ENCODE measurements at regions not wholly inside any gene's neighbourhood (a gene's known extent, or its start where the extent isn't known, plus 50 kb on each side); places are given as distances from the start of the nearest gene placed in this dataset.

DNA sequence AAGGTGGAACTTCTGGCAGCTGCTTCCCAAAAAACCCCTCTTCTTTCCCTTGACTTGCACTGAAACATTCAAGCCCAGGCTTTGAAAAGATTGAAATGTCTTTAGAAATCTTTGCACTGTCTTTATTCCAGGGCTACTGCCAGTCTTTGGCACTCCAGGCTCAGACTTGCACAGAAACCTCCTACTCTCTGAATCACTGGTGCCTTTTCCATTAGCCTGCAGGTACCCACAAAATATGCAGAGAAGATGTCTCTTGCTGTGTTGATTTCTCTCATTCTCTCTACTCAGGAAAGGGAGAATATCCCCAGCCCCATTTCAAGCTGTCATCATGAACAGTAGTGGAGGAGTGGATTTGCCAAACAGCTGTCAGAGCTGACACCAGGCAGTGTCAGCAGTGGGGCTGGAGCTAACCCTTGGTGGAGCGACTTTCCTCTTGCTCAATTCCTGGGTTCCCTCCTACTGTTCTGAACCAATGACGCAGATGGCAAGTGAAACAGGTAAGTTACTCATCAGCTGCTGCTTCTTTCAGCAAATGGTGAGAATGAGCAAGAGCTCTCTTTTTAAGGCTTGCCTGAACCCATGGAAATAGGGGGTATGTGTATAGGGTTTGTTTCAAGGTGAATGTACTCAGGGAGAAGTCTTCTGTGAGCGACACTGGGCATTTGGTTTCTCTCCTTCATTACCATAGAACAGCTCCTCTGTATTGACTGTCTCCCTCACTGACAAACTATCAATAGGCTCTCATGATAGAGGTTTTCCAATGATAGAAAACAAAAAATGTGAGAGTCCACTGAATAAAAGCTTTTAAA is 362.4 kb downstream of the ADRA2A start:
- no peaks in the 10 kb centered on the region for H3K4me1 ChIP-seq (ENCODE audit: insufficient read depth, poor library complexity, severe bottlenecking)
- ATAC-seq (ENCODE audit: low read depth) (no peak), DNase-seq (ENCODE audit: low spot score) (no peak)
- H3K27me3 ChIP-seq (ENCODE audit: insufficient read depth, poor library complexity, severe bottlenecking), result no peaks in the 10 kb centered on the region
- TF ChIP-seq, protein P1, sequence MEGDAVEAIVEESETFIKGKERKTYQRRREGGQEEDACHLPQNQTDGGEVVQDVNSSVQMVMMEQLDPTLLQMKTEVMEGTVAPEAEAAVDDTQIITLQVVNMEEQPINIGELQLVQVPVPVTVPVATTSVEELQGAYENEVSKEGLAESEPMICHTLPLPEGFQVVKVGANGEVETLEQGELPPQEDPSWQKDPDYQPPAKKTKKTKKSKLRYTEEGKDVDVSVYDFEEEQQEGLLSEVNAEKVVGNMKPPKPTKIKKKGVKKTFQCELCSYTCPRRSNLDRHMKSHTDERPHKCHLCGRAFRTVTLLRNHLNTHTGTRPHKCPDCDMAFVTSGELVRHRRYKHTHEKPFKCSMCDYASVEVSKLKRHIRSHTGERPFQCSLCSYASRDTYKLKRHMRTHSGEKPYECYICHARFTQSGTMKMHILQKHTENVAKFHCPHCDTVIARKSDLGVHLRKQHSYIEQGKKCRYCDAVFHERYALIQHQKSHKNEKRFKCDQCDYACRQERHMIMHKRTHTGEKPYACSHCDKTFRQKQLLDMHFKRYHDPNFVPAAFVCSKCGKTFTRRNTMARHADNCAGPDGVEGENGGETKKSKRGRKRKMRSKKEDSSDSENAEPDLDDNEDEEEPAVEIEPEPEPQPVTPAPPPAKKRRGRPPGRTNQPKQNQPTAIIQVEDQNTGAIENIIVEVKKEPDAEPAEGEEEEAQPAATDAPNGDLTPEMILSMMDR (IDR thresholded peaks at IDR 0.05; ENCODE audit: poor library complexity, severe bottlenecking), result no peak
- H3K27ac ChIP-seq (ENCODE audit: poor library complexity, severe bottlenecking), result no peak overlapping the region
- H3K36me3 ChIP-seq (ENCODE audit: low read depth), result no peaks in the 10 kb centered on the region
- no peak overlapping the region for H3K4me3 ChIP-seq (ENCODE audit: severe bottlenecking)
- no peaks in the 10 kb centered on the region for H3K9me3 ChIP-seq (ENCODE audit: severe bottlenecking)

DNA sequence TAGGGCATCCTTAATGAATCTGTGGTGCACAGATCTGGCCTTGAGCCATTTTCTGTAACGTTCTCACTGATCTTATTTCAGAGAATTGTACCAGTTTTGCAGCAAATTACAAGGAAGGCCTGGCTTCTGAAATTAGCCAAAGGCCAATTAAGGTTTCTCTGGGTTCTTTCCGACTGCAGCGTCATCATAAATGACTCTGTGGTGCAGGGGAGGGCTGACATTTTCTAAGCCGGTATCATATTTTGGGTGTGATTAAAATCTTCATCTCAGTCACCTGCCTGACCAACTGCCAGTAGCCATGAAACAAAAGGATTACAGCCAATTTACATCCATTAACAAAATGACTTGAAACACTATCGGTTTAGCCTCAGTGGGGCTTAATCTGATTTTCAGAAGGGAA is 363.7 kb downstream of the ADRA2A start:
- no peak overlapping the region for H3K4me3 ChIP-seq (ENCODE audit: severe bottlenecking)
- no peak for DNase-seq (ENCODE audit: low spot score)
- H3K36me3 ChIP-seq (ENCODE audit: low read depth), result no peaks in the 10 kb centered on the region
- no peaks in the 10 kb centered on the region for H3K27me3 ChIP-seq (ENCODE audit: insufficient read depth, poor library complexity, severe bottlenecking)
- no peaks in the 10 kb centered on the region for H3K4me1 ChIP-seq (ENCODE audit: insufficient read depth, poor library complexity, severe bottlenecking)
- ATAC-seq (ENCODE audit: low read depth), result no peak
- H3K9me3 ChIP-seq (ENCODE audit: severe bottlenecking), result no peaks in the 10 kb centered on the region
- H3K27ac ChIP-seq (ENCODE audit: poor library complexity, severe bottlenecking), result no peak overlapping the region
- TF ChIP-seq, protein P1 (IDR thresholded peaks at IDR 0.05; ENCODE audit: poor library complexity, severe bottlenecking), result no peak

DNA sequence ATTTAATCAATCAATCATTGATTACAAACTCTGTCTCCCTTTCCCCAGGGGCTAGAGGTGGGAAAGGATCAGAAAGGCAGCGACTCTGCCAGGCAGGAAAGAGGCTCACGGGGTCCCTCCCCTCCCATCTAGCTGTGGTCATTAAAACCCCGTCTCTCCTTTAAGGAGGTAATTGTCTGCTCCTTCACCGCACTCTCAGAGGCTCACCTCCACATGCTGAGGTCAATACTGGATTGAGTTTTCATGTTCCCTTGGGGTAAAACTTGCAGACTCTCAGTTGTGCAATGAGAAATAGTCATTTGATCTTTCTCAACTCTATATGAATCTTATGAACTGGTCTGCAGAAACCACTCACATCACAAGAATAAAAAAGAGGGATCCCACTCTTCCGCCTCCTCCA is 368.8 kb downstream of the ADRA2A start:
- DNase-seq (ENCODE audit: low spot score), result no peak
- TF ChIP-seq, protein P1 (IDR thresholded peaks at IDR 0.05; ENCODE audit: poor library complexity, severe bottlenecking), result no peak
- Histone ChIP-seq H3K9me3 (ENCODE audit: severe bottlenecking) (no peaks in the 10 kb centered on the region), H3K4me1 (ENCODE audit: insufficient read depth, poor library complexity, severe bottlenecking) (no peaks in the 10 kb centered on the region), H3K27ac (ENCODE audit: poor library complexity, severe bottlenecking) (no peak overlapping the region), H3K27me3 (ENCODE audit: insufficient read depth, poor library complexity, severe bottlenecking) (no peaks in the 10 kb centered on the region), H3K36me3 (ENCODE audit: low read depth) (no peaks in the 10 kb centered on the region), H3K4me3 (ENCODE audit: severe bottlenecking) (no peak overlapping the region)
- no peak for ATAC-seq (ENCODE audit: low read depth)

GRCh38 chr10:111446966-111447365 is 370.1 kb downstream of the ADRA2A start:
- DNase-seq (ENCODE audit: low spot score) (no peak), ATAC-seq (ENCODE audit: low read depth) (no peak)
- TF ChIP-seq, protein P1 (IDR thresholded peaks at IDR 0.05; ENCODE audit: poor library complexity, severe bottlenecking), result no peak
- no peaks in the 10 kb centered on the region for H3K4me1 ChIP-seq (ENCODE audit: insufficient read depth, poor library complexity, severe bottlenecking)
- no peak overlapping the region for H3K4me3 ChIP-seq (ENCODE audit: severe bottlenecking)
- H3K27me3 ChIP-seq (ENCODE audit: insufficient read depth, poor library complexity, severe bottlenecking), result no peaks in the 10 kb centered on the region
- H3K36me3 ChIP-seq (ENCODE audit: low read depth), result no peaks in the 10 kb centered on the region
- no peaks in the 10 kb centered on the region for H3K9me3 ChIP-seq (ENCODE audit: severe bottlenecking)
- no peak overlapping the region for H3K27ac ChIP-seq (ENCODE audit: poor library complexity, severe bottlenecking)

- TF ChIP-seq, protein P1 (IDR thresholded peaks at IDR 0.05; ENCODE audit: poor library complexity, severe bottlenecking), result no peak
- Histone ChIP-seq H3K9me3 (ENCODE audit: severe bottlenecking) (no peaks in the 10 kb centered on the region), H3K27me3 (ENCODE audit: insufficient read depth, poor library complexity, severe bottlenecking) (no peaks in the 10 kb centered on the region)
Measured at GRCh38 chr10:111452153-111452552, 375.3 kb downstream of the ADRA2A start.

More at GRCh38 chr10:111452153-111452552, 375.3 kb downstream of the ADRA2A start:
- Histone ChIP-seq H3K36me3 (ENCODE audit: low read depth) (no peaks in the 10 kb centered on the region), H3K4me3 (ENCODE audit: severe bottlenecking) (no peak overlapping the region), H3K27ac (ENCODE audit: poor library complexity, severe bottlenecking) (no peak overlapping the region), H3K4me1 (ENCODE audit: insufficient read depth, poor library complexity, severe bottlenecking) (no peaks in the 10 kb centered on the region)
- ATAC-seq (ENCODE audit: low read depth), result no peak
- no peak for DNase-seq (ENCODE audit: low spot score)

Measured in RWPE2 (cell line).